ENCODE measurements at regions not wholly inside any gene's neighbourhood (a gene's known extent, or its start where the extent isn't known, plus 50 kb on each side); places are given as distances from the start of the nearest gene placed in this dataset.

GRCh38 chr12:63305901-63306875 lies 155.2 kb upstream of the AVPR1A start:
- H3F3A ChIP-seq (ENCODE audit: insufficient read depth, low read length, poor library complexity, severe bottlenecking): no peaks in the 10 kb centered on the region
- TF ChIP-seq TAF1 (IDR thresholded peaks at IDR 0.05; ENCODE audit: low read depth) (no peak), MXI1 (conservative IDR thresholded peaks at IDR 0.05; ENCODE audit: poor library complexity, severe bottlenecking) (no peak), SMC3 (conservative IDR thresholded peaks at IDR 0.05; ENCODE audit: poor library complexity) (no peak), POLR2AphosphoS5 (IDR thresholded peaks at IDR 0.05) (no peak), EZH2 (IDR thresholded peaks at IDR 0.05; ENCODE audit: borderline replicate concordance, insufficient read depth, low read length, poor library complexity, severe bottlenecking) (no peak)
- H3K9me2 ChIP-seq (ENCODE audit: insufficient read depth, low read length): no peaks in the 10 kb centered on the region
- H3K27me3 ChIP-seq (ENCODE audit: insufficient read depth, low read depth, low read length): no peaks in the 10 kb centered on the region
- H3K27ac ChIP-seq (ENCODE audit: low read length): no peak overlapping the region
- H3K79me2 ChIP-seq (replicated peaks; ENCODE audit: insufficient read depth, low read length): no peaks in the 10 kb centered on the region
- no peak overlapping the region for H2AFZ ChIP-seq (ENCODE audit: low read depth, low read length)
- no peaks in the 10 kb centered on the region for H3K36me3 ChIP-seq (ENCODE audit: insufficient read depth, low read length)
- H4K20me1 ChIP-seq (ENCODE audit: insufficient read depth): no peaks in the 10 kb centered on the region
- H3K4me2 ChIP-seq (ENCODE audit: low read length): no peak overlapping the region
- H3K9ac ChIP-seq (ENCODE audit: low read length): no peak overlapping the region
- H3K4me3 ChIP-seq (ENCODE audit: low read length): no peak overlapping the region
- no peaks in the 10 kb centered on the region for H3K9me3 ChIP-seq (ENCODE audit: low read length)

- H4K20me1 ChIP-seq (ENCODE audit: insufficient read depth): no peaks in the 10 kb centered on the region
- H3K27me3 ChIP-seq (ENCODE audit: insufficient read depth, low read depth, low read length): no peaks in the 10 kb centered on the region
- no peak overlapping the region for H3K27ac ChIP-seq (ENCODE audit: low read length)
- H3K4me3 ChIP-seq (ENCODE audit: low read length): no peak overlapping the region
- no peaks in the 10 kb centered on the region for H3K36me3 ChIP-seq (ENCODE audit: insufficient read depth, low read length)
- no peaks in the 10 kb centered on the region for H3K79me2 ChIP-seq (replicated peaks; ENCODE audit: insufficient read depth, low read length)
- no peak for TF ChIP-seq EZH2 (IDR thresholded peaks at IDR 0.05; ENCODE audit: borderline replicate concordance, insufficient read depth, low read length, poor library complexity, severe bottlenecking)
- no peak for TF ChIP-seq POLR2AphosphoS5 (IDR thresholded peaks at IDR 0.05)
- no peak for TF ChIP-seq TAF1 (IDR thresholded peaks at IDR 0.05; ENCODE audit: low read depth)
- no peak for TF ChIP-seq EP300 (conservative IDR thresholded peaks at IDR 0.05; ENCODE audit: poor library complexity, severe bottlenecking)
- no peak for TF ChIP-seq MXI1 (conservative IDR thresholded peaks at IDR 0.05; ENCODE audit: poor library complexity, severe bottlenecking)
- TF ChIP-seq SMC3 (conservative IDR thresholded peaks at IDR 0.05; ENCODE audit: poor library complexity): no peak
- TF ChIP-seq RAD21 (conservative IDR thresholded peaks at IDR 0.05): no peak
- no peaks in the 10 kb centered on the region for H3F3A ChIP-seq (ENCODE audit: insufficient read depth, low read length, poor library complexity, severe bottlenecking)
- H2AFZ ChIP-seq (ENCODE audit: low read depth, low read length): no peak overlapping the region
- H3K9me2 ChIP-seq (ENCODE audit: insufficient read depth, low read length): no peaks in the 10 kb centered on the region
- no peaks in the 10 kb centered on the region for H3K9me3 ChIP-seq (ENCODE audit: low read length)
- no peak overlapping the region for H3K4me2 ChIP-seq (ENCODE audit: low read length)
- no peak overlapping the region for H3K9ac ChIP-seq (ENCODE audit: low read length)
Observed at GRCh38 chr12:63304887-63305316, 153.9 kb upstream of the AVPR1A start.

DNA sequence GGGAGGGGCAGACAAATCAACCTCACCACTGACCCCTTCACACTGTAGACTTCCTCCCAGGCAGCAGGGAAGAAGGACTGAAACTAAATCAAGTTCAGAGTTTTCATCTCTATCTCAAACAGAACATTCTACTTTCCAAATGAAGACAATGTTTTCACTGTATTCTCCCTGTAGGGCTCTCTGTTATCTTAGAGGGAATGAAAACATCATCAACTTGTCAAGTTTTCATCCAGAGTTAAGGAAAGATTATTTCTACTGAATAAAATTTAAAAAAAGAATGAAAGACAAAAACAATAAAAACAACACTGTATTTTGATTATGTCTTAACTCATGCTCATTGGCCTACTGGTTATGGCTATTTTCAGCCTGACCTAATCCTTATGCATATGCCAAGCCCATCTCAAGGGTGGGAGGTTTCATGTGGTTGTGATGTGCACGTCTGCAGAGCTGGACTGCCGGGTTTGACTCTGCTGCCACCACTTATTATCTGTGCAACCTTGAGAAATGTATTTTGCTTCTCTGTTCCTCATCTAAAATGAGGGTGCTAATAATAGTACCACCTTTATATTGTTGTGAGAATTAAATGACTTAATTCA lies 152.0 kb upstream of the AVPR1A start:
- H3K27me3 ChIP-seq (ENCODE audit: insufficient read depth, low read depth, low read length): no peaks in the 10 kb centered on the region
- H3K9me3 ChIP-seq (ENCODE audit: low read length): no peaks in the 10 kb centered on the region
- no peaks in the 10 kb centered on the region for H4K20me1 ChIP-seq (ENCODE audit: insufficient read depth)
- H3F3A ChIP-seq (ENCODE audit: insufficient read depth, low read length, poor library complexity, severe bottlenecking): no peaks in the 10 kb centered on the region
- H3K4me3 ChIP-seq (ENCODE audit: low read length): no peak overlapping the region
- H2AFZ ChIP-seq (ENCODE audit: low read depth, low read length): no peak overlapping the region
- H3K36me3 ChIP-seq (ENCODE audit: insufficient read depth, low read length): no peaks in the 10 kb centered on the region
- H3K27ac ChIP-seq (ENCODE audit: low read length): no peak overlapping the region
- H3K4me2 ChIP-seq (ENCODE audit: low read length): no peak overlapping the region
- TF ChIP-seq EP300 (conservative IDR thresholded peaks at IDR 0.05; ENCODE audit: poor library complexity, severe bottlenecking) (no peak), POLR2AphosphoS5 (IDR thresholded peaks at IDR 0.05) (no peak)
- TF ChIP-seq, protein P1, sequence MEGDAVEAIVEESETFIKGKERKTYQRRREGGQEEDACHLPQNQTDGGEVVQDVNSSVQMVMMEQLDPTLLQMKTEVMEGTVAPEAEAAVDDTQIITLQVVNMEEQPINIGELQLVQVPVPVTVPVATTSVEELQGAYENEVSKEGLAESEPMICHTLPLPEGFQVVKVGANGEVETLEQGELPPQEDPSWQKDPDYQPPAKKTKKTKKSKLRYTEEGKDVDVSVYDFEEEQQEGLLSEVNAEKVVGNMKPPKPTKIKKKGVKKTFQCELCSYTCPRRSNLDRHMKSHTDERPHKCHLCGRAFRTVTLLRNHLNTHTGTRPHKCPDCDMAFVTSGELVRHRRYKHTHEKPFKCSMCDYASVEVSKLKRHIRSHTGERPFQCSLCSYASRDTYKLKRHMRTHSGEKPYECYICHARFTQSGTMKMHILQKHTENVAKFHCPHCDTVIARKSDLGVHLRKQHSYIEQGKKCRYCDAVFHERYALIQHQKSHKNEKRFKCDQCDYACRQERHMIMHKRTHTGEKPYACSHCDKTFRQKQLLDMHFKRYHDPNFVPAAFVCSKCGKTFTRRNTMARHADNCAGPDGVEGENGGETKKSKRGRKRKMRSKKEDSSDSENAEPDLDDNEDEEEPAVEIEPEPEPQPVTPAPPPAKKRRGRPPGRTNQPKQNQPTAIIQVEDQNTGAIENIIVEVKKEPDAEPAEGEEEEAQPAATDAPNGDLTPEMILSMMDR (IDR thresholded peaks at IDR 0.05; ENCODE audit: poor library complexity, severe bottlenecking): no peak
- no peaks in the 10 kb centered on the region for H3K79me2 ChIP-seq (replicated peaks; ENCODE audit: insufficient read depth, low read length)
- no peaks in the 10 kb centered on the region for H3K9me2 ChIP-seq (ENCODE audit: insufficient read depth, low read length)
- H3K9ac ChIP-seq (ENCODE audit: low read length): no peak overlapping the region

All from neural cell (in vitro differentiated cells).